ENCODE measurements at regions not wholly inside any gene's neighbourhood (a gene's known extent, or its start where the extent isn't known, plus 50 kb on each side); places are given as distances from the start of the nearest gene placed in this dataset.

- WGBS = 82% methylated on average over 4 of the region's 4 CpGs
- no peaks in the 10 kb centered on the region for H3K9me3 ChIP-seq (ENCODE audit: control insufficient read depth in 4 of 4, low read length in 3 of 4)
- H3K4me1 ChIP-seq (ENCODE audit: control insufficient read depth in 4 of 4, insufficient read depth in 4 of 4, low read length in 3 of 4) = peaks cover 0 to 10% (median 4%) of the 10 kb centered on the region in 4 donors
- no peaks in the 10 kb centered on the region for H3K36me3 ChIP-seq (ENCODE audit: control insufficient read depth in 4 of 4, insufficient read depth in 3 of 4, low read depth in 1 of 4, low read length in 3 of 4)
- H3K4me3 ChIP-seq (ENCODE audit: low read depth in 1 of 3, low read length in 3 of 3) = no peak overlapping the region
- H3K27ac ChIP-seq (ENCODE audit: low read depth in 1 of 2, low read length in 2 of 2) = peak overlapping the region in 1 of 2 donors; percentile 58
- DNase-seq (ENCODE audit: low spot score) = no peak
- H3K27me3 ChIP-seq (ENCODE audit: control insufficient read depth in 4 of 4, insufficient read depth in 4 of 4, low read length in 3 of 4) = no peaks in the 10 kb centered on the region
- peak overlapping the region in 1 of 2 donors; percentile 69 for H3K9ac ChIP-seq (ENCODE audit: low read depth in 1 of 2, low read length in 2 of 2)
- no peak for TF ChIP-seq MAX (IDR thresholded peaks at IDR 0.05)
- no peak for TF ChIP-seq REST (IDR thresholded peaks at IDR 0.05)
- no peak for TF ChIP-seq CTCF (IDR thresholded peaks at IDR 0.05; ENCODE audit: low read depth, low read length, missing input control)
- TF ChIP-seq FOXA1 (IDR thresholded peaks at IDR 0.05) = no peak
- TF ChIP-seq HNF4A (conservative IDR thresholded peaks at IDR 0.05) = peak; percentile 66 to 79
- no peak for TF ChIP-seq YY1 (IDR thresholded peaks at IDR 0.05)
- TF ChIP-seq ZBTB33 (IDR thresholded peaks at IDR 0.05) = no peak
- no peak for TF ChIP-seq RAD21 (IDR thresholded peaks at IDR 0.05)
- peak; percentile 28 for TF ChIP-seq HNF4G (IDR thresholded peaks at IDR 0.05)
- TF ChIP-seq GABPA (IDR thresholded peaks at IDR 0.05 in 1 of 2, conservative IDR thresholded peaks at IDR 0.05 in 1 of 2) = no peak
- TF ChIP-seq EGR1 (IDR thresholded peaks at IDR 0.05; ENCODE audit: low read depth in 2 of 2) = no peak
- no peak for TF ChIP-seq TAF1 (conservative IDR thresholded peaks at IDR 0.05)
- TF ChIP-seq SP1 (IDR thresholded peaks at IDR 0.05) = peak; percentile 24
- TF ChIP-seq NR2F2 (IDR thresholded peaks at IDR 0.05) = no peak
- TF ChIP-seq FOXA2 (IDR thresholded peaks at IDR 0.05) = no peak
- TF ChIP-seq RXRA (IDR thresholded peaks at IDR 0.05) = peak; percentile 20 to 53
- no peak for TF ChIP-seq ATF3 (IDR thresholded peaks at IDR 0.05)
- peak in 1 of 2 donors; percentile 10 for TF ChIP-seq JUND (IDR thresholded peaks at IDR 0.05)
These were observed 238.8 kb downstream of the RNF152 start for GRCh38 chr18:61653823-61654551.

Measured in liver (tissue), 8 donors.